ENCODE measurements at regions not wholly inside any gene's neighbourhood (a gene's known extent, or its start where the extent isn't known, plus 50 kb on each side); places are given as distances from the start of the nearest gene placed in this dataset.

GRCh38 chr5:38715696-38716095, 130.1 kb upstream of the OSMR start:
- TF ChIP-seq CTCF (IDR thresholded peaks at IDR 0.05) (no peak), EP300 (IDR thresholded peaks at IDR 0.05) (no peak)
